NCI-H510A treated with DMSO at 0.1 percent for 48 hours (cell line): ENCODE measurements at regions not wholly inside any gene's neighbourhood (a gene's known extent, or its start where the extent isn't known, plus 50 kb on each side); places are given as distances from the start of the nearest gene placed in this dataset.
"Not testable (repeated sequence)": the region's sequence is repeated elsewhere in the genome, so short reads cannot be mapped to it uniquely, and the experiment has no call there.

ENCODE experiments used
- DNase-seq: peaks from one replicate; lab custom pipeline; 2025; lab: John Stamatoyannopoulos, UW

- DNase-seq, result no peak
These were observed 195.0 kb upstream of the ELAC2 start for GRCh38 chr17:13212860-13213259.

- DNase-seq, result no peak
These were observed 191.3 kb upstream of the ELAC2 start for GRCh38 chr17:13209081-13209480.

GRCh38 chr17:13204607-13205237 lies 186.9 kb upstream of the ELAC2 start:
- DNase-seq, result no peak

GRCh38 chr17:13202835-13203234 lies 185.0 kb upstream of the ELAC2 start:
- DNase-seq, result no peak

GRCh38 chr17:13200671-13201070 lies 182.8 kb upstream of the ELAC2 start:
- DNase-seq, result no peak

- DNase-seq, result no peak
These were observed 181.6 kb upstream of the ELAC2 start for GRCh38 chr17:13199425-13199824.

- DNase-seq, result no peak
These were observed 179.8 kb upstream of the ELAC2 start for GRCh38 chr17:13197586-13197985.

- no peak for DNase-seq
These were observed 177.1 kb upstream of the ELAC2 start for GRCh38 chr17:13194887-13195286.

GRCh38 chr17:13182854-13183253 lies 165.0 kb upstream of the ELAC2 start:
- DNase-seq, result no peak

GRCh38 chr17:13182450-13182849 lies 164.6 kb upstream of the ELAC2 start:
- DNase-seq, result no peak

GRCh38 chr17:13181683-13182082 lies 163.9 kb upstream of the ELAC2 start:
- no peak for DNase-seq

GRCh38 chr17:13176436-13176835 lies 158.6 kb upstream of the ELAC2 start:
- DNase-seq, result no peak

- DNase-seq, result no peak
These were observed 154.0 kb upstream of the ELAC2 start for GRCh38 chr17:13171790-13172189.

- no peak for DNase-seq
These were observed 144.5 kb upstream of the ELAC2 start for GRCh38 chr17:13162361-13162760.

GRCh38 chr17:13160790-13161189 lies 143.0 kb upstream of the ELAC2 start:
- DNase-seq, result no peak

- DNase-seq, result no peak
These were observed 142.5 kb upstream of the ELAC2 start for GRCh38 chr17:13160296-13160695.

- DNase-seq, result no peak
These were observed 140.8 kb upstream of the ELAC2 start for GRCh38 chr17:13158494-13159240.

GRCh38 chr17:13157656-13158055 lies 139.8 kb upstream of the ELAC2 start:
- no peak for DNase-seq

GRCh38 chr17:13154930-13155329 lies 137.1 kb upstream of the ELAC2 start:
- no peak for DNase-seq

- no peak for DNase-seq
These were observed 136.6 kb upstream of the ELAC2 start for GRCh38 chr17:13154398-13154797.

- no peak for DNase-seq
These were observed 135.2 kb upstream of the ELAC2 start for GRCh38 chr17:13153036-13153435.

GRCh38 chr17:13152501-13152900 lies 134.7 kb upstream of the ELAC2 start:
- DNase-seq, result no peak

GRCh38 chr17:13150738-13151137 lies 132.9 kb upstream of the ELAC2 start:
- DNase-seq, result not testable (repeated sequence)

GRCh38 chr17:13143001-13143400 lies 125.2 kb upstream of the ELAC2 start:
- DNase-seq, result no peak
